GM19467 (cell line): ENCODE measurements at regions not wholly inside any gene's neighbourhood (a gene's known extent, or its start where the extent isn't known, plus 50 kb on each side); places are given as distances from the start of the nearest gene placed in this dataset.
"Not testable (repeated sequence)": the region's sequence is repeated elsewhere in the genome, so short reads cannot be mapped to it uniquely, and the experiment has no call there.

Source experiments
- ATAC-seq: cut with Tn5 transposase; IDR thresholded peaks from one replicate; pipeline ENCODE4 v1.9.1; 2021; ENCODE audit warnings: mild to moderate bottlenecking, moderate library complexity; ENCODE audit not compliant: unreplicated experiment

GRCh38 chr2:41137031-41137430 is 685.1 kb upstream of the SLC8A1 start:
- no peak for ATAC-seq

- no peak for ATAC-seq
Observed at GRCh38 chr2:41141146-41141791, 689.4 kb upstream of the SLC8A1 start.

GRCh38 chr2:41142478-41142877 is 690.6 kb upstream of the SLC8A1 start:
- no peak for ATAC-seq

GRCh38 chr2:41145066-41145465 is 693.2 kb upstream of the SLC8A1 start:
- ATAC-seq: no peak

- no peak for ATAC-seq
Observed at GRCh38 chr2:41149054-41149453, 697.2 kb upstream of the SLC8A1 start.

GRCh38 chr2:41151746-41152145 is 699.9 kb upstream of the SLC8A1 start:
- no peak for ATAC-seq

GRCh38 chr2:41152318-41152717 is 700.4 kb upstream of the SLC8A1 start:
- ATAC-seq: no peak

- ATAC-seq: no peak
Observed at GRCh38 chr2:41160439-41160838, 708.5 kb upstream of the SLC8A1 start.

GRCh38 chr2:41167014-41167413 is 715.1 kb upstream of the SLC8A1 start:
- ATAC-seq: no peak

GRCh38 chr2:41169744-41170143 is 717.9 kb upstream of the SLC8A1 start:
- no peak for ATAC-seq

- ATAC-seq: no peak
Observed at GRCh38 chr2:41170589-41170988, 718.7 kb upstream of the SLC8A1 start.

GRCh38 chr2:41180387-41180786 is 728.5 kb upstream of the SLC8A1 start:
- ATAC-seq: no peak

GRCh38 chr2:41182961-41183360 is 731.1 kb upstream of the SLC8A1 start:
- ATAC-seq: no peak

- no peak for ATAC-seq
Observed at GRCh38 chr2:41187376-41188122, 735.7 kb upstream of the SLC8A1 start.

GRCh38 chr2:41194230-41194629 is 742.3 kb upstream of the SLC8A1 start:
- no peak for ATAC-seq

GRCh38 chr2:41197781-41198180 is 745.9 kb upstream of the SLC8A1 start:
- no peak for ATAC-seq

- ATAC-seq: no peak
Observed at GRCh38 chr2:41199334-41199733, 747.4 kb upstream of the SLC8A1 start.

- ATAC-seq: no peak
Observed at GRCh38 chr2:41204315-41204714, 752.4 kb upstream of the SLC8A1 start.

- ATAC-seq: no peak
Observed at GRCh38 chr2:41206004-41206403, 754.1 kb upstream of the SLC8A1 start.

- ATAC-seq: no peak
Observed at GRCh38 chr2:41207578-41207977, 755.7 kb upstream of the SLC8A1 start.

GRCh38 chr2:41210030-41210429 is 758.1 kb upstream of the SLC8A1 start:
- ATAC-seq: not testable (repeated sequence)

- ATAC-seq: no peak
Observed at GRCh38 chr2:41216978-41217377, 765.1 kb upstream of the SLC8A1 start.

- no peak for ATAC-seq
Observed at GRCh38 chr2:41222593-41222992, 770.7 kb upstream of the SLC8A1 start.
